ENCODE measurements at regions not wholly inside any gene's neighbourhood (a gene's known extent, or its start where the extent isn't known, plus 50 kb on each side); places are given as distances from the start of the nearest gene placed in this dataset.

DNA sequence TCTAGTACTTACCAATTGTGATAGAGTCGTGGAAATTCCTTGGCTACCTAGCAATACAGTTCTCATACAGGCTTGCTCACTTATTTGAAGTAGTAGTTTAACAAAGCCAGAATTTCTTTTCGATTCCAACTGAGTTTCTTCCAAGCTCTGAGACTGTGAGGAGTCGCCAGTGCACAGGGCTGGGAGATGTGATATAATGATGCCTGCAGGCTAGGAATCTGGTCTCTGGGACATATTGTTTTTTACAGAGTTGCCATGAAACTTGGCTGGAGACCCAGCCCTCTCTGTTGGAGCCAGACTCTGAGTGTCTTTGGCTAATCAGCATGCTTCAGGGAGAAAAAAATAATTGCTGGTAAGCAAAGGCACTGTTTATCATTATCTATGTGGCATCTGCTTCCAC is 698.8 kb upstream of the GOT2 start:
- CTCF ChIA-PET = no interaction called here
- no peak overlapping the region for H3K27ac ChIP-seq (ENCODE audit: low read depth in 2 of 2, low read length in 1 of 2)
- no peaks in the 10 kb centered on the region for H3F3A ChIP-seq (replicated peaks; ENCODE audit: insufficient read depth)
- H3K9me3 ChIP-seq = no peaks in the 10 kb centered on the region
- H3K36me3 ChIP-seq (replicated peaks in 1 of 2; ENCODE audit: control insufficient read depth in 1 of 2, insufficient read depth in 2 of 2, low read length in 1 of 2) = no peaks in the 10 kb centered on the region
- WGBS (ENCODE audit: low lambda C conversion rate) = 0% methylated on average over 3 of the region's 3 CpGs
- TF ChIP-seq, protein P1, sequence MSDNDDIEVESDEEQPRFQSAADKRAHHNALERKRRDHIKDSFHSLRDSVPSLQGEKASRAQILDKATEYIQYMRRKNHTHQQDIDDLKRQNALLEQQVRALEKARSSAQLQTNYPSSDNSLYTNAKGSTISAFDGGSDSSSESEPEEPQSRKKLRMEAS (IDR thresholded peaks at IDR 0.05; ENCODE audit: low read depth) = no peak
- no peaks in the 10 kb centered on the region for H3K79me2 ChIP-seq (ENCODE audit: insufficient read depth)
- H2AFZ ChIP-seq (ENCODE audit: low read depth) = no peak overlapping the region
- H3K4me1 ChIP-seq (ENCODE audit: control insufficient read depth in 1 of 2, insufficient read depth in 2 of 2, low read depth in 1 of 2, low read length in 1 of 2) = peaks cover 0 to 3% of the 10 kb centered on the region in 2 experiments; a peak in 1 of 4 replicates
- no peaks in the 10 kb centered on the region for H4K20me1 ChIP-seq (ENCODE audit: insufficient read depth)
- no peaks in the 10 kb centered on the region for H3K9me2 ChIP-seq
- no peak overlapping the region for H3K4me3 ChIP-seq (ENCODE audit: low read depth in 2 of 2, low read length in 1 of 2)
- H3K27me3 ChIP-seq (ENCODE audit: insufficient read depth) = no peaks in the 10 kb centered on the region
- POLR2A ChIA-PET = no interaction called here
- H3K4me2 ChIP-seq = no peak overlapping the region
- DNase-seq = peak; percentile 3
- H3K9ac ChIP-seq = no peak overlapping the region

DNA sequence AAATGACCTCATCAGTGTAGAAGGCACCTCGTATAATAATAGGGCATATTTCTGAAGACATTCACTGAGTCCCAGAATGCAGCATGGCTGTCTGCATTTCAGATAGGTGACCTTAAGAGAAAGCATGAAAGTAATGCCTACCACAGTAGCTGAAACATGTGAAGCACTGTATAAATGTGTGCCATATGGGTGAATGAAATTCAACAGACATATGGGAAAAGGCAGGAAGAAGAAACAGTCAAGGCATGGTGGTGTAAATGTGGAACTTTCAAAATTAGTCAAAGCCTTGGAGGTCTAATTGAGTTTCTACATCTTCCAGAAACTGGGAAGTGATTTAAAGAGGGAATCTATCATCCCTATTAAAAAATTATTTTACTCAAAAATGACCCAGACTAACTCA is 698.2 kb upstream of the GOT2 start:
- Histone ChIP-seq H3K4me3 (ENCODE audit: low read depth in 2 of 2, low read length in 1 of 2) (no peak overlapping the region), H3K4me1 (ENCODE audit: control insufficient read depth in 1 of 2, insufficient read depth in 2 of 2, low read depth in 1 of 2, low read length in 1 of 2) (peaks cover 0 to 3% of the 10 kb centered on the region in 2 experiments; a peak in 1 of 4 replicates), H3K79me2 (ENCODE audit: insufficient read depth) (no peaks in the 10 kb centered on the region), H3K9me2 (no peaks in the 10 kb centered on the region), H3K27me3 (ENCODE audit: insufficient read depth) (no peaks in the 10 kb centered on the region), H3K36me3 (replicated peaks in 1 of 2; ENCODE audit: control insufficient read depth in 1 of 2, insufficient read depth in 2 of 2, low read length in 1 of 2) (no peaks in the 10 kb centered on the region), H3K9ac (no peak overlapping the region), H3F3A (replicated peaks; ENCODE audit: insufficient read depth) (no peaks in the 10 kb centered on the region), H2AFZ (ENCODE audit: low read depth) (no peak overlapping the region), H3K9me3 (no peaks in the 10 kb centered on the region), H3K27ac (ENCODE audit: low read depth in 2 of 2, low read length in 1 of 2) (no peak overlapping the region), H3K4me2 (no peak overlapping the region), H4K20me1 (ENCODE audit: insufficient read depth) (no peaks in the 10 kb centered on the region)
- no peak for DNase-seq
- 17% methylated on average over 1 of the region's 1 CpG for WGBS (ENCODE audit: low lambda C conversion rate)
- ChIA-PET POLR2A (no interaction called here), CTCF (no interaction called here)
- TF ChIP-seq, protein P2, sequence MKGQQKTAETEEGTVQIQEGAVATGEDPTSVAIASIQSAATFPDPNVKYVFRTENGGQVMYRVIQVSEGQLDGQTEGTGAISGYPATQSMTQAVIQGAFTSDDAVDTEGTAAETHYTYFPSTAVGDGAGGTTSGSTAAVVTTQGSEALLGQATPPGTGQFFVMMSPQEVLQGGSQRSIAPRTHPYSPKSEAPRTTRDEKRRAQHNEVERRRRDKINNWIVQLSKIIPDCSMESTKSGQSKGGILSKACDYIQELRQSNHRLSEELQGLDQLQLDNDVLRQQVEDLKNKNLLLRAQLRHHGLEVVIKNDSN (IDR thresholded peaks at IDR 0.05; ENCODE audit: borderline replicate concordance, low read depth) = no peak
- TF ChIP-seq, protein P3, sequence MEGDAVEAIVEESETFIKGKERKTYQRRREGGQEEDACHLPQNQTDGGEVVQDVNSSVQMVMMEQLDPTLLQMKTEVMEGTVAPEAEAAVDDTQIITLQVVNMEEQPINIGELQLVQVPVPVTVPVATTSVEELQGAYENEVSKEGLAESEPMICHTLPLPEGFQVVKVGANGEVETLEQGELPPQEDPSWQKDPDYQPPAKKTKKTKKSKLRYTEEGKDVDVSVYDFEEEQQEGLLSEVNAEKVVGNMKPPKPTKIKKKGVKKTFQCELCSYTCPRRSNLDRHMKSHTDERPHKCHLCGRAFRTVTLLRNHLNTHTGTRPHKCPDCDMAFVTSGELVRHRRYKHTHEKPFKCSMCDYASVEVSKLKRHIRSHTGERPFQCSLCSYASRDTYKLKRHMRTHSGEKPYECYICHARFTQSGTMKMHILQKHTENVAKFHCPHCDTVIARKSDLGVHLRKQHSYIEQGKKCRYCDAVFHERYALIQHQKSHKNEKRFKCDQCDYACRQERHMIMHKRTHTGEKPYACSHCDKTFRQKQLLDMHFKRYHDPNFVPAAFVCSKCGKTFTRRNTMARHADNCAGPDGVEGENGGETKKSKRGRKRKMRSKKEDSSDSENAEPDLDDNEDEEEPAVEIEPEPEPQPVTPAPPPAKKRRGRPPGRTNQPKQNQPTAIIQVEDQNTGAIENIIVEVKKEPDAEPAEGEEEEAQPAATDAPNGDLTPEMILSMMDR (IDR thresholded peaks at IDR 0.05) = no peak
- TF ChIP-seq, protein P4, sequence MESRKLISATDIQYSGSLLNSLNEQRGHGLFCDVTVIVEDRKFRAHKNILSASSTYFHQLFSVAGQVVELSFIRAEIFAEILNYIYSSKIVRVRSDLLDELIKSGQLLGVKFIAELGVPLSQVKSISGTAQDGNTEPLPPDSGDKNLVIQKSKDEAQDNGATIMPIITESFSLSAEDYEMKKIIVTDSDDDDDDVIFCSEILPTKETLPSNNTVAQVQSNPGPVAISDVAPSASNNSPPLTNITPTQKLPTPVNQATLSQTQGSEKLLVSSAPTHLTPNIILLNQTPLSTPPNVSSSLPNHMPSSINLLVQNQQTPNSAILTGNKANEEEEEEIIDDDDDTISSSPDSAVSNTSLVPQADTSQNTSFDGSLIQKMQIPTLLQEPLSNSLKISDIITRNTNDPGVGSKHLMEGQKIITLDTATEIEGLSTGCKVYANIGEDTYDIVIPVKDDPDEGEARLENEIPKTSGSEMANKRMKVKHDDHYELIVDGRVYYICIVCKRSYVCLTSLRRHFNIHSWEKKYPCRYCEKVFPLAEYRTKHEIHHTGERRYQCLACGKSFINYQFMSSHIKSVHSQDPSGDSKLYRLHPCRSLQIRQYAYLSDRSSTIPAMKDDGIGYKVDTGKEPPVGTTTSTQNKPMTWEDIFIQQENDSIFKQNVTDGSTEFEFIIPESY (IDR thresholded peaks at IDR 0.05; ENCODE audit: borderline replicate concordance, low read depth) = no peak
- TF ChIP-seq NFIC (IDR thresholded peaks at IDR 0.05; ENCODE audit: borderline replicate concordance) (no peak), SIN3A (IDR thresholded peaks at IDR 0.05; ENCODE audit: borderline replicate concordance, low read depth, low read length) (no peak)
- TF ChIP-seq, protein P5, sequence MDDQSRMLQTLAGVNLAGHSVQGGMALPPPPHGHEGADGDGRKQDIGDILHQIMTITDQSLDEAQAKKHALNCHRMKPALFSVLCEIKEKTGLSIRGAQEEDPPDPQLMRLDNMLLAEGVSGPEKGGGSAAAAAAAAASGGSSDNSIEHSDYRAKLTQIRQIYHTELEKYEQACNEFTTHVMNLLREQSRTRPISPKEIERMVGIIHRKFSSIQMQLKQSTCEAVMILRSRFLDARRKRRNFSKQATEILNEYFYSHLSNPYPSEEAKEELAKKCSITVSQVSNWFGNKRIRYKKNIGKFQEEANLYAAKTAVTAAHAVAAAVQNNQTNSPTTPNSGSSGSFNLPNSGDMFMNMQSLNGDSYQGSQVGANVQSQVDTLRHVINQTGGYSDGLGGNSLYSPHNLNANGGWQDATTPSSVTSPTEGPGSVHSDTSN (IDR thresholded peaks at IDR 0.05) = no peak
- TF ChIP-seq, protein P6, sequence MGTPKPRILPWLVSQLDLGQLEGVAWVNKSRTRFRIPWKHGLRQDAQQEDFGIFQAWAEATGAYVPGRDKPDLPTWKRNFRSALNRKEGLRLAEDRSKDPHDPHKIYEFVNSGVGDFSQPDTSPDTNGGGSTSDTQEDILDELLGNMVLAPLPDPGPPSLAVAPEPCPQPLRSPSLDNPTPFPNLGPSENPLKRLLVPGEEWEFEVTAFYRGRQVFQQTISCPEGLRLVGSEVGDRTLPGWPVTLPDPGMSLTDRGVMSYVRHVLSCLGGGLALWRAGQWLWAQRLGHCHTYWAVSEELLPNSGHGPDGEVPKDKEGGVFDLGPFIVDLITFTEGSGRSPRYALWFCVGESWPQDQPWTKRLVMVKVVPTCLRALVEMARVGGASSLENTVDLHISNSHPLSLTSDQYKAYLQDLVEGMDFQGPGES (IDR thresholded peaks at IDR 0.05; ENCODE audit: low read depth, low read length) = no peak
- TF ChIP-seq, protein P7, sequence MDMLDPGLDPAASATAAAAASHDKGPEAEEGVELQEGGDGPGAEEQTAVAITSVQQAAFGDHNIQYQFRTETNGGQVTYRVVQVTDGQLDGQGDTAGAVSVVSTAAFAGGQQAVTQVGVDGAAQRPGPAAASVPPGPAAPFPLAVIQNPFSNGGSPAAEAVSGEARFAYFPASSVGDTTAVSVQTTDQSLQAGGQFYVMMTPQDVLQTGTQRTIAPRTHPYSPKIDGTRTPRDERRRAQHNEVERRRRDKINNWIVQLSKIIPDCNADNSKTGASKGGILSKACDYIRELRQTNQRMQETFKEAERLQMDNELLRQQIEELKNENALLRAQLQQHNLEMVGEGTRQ (IDR thresholded peaks at IDR 0.05; ENCODE audit: borderline replicate concordance, low read depth, low read length) = no peak

All from SK-N-SH (cell line).